NT2/D1 (cell line): ENCODE measurements at regions not wholly inside any gene's neighbourhood (a gene's known extent, or its start where the extent isn't known, plus 50 kb on each side); places are given as distances from the start of the nearest gene placed in this dataset.

ENCODE experiments used
- SUZ12 ChIP-seq: IDR thresholded peaks from 2 replicates; pipeline ENCODE4 v1.6.1; 2011; ENCODE audit not compliant: insufficient read length, insufficient read depth; ENCODE audit errors: extremely low read depth
- YY1 ChIP-seq: IDR thresholded peaks from 2 replicates; pipeline ENCODE4 v1.6.1; 2011; ENCODE audit not compliant: insufficient read length, insufficient read depth
- ZNF274 ChIP-seq: IDR thresholded peaks from 2 replicates; pipeline ENCODE4 v1.6.1; 2011; ENCODE audit warnings: mild to moderate bottlenecking, low read depth, low read length

DNA sequence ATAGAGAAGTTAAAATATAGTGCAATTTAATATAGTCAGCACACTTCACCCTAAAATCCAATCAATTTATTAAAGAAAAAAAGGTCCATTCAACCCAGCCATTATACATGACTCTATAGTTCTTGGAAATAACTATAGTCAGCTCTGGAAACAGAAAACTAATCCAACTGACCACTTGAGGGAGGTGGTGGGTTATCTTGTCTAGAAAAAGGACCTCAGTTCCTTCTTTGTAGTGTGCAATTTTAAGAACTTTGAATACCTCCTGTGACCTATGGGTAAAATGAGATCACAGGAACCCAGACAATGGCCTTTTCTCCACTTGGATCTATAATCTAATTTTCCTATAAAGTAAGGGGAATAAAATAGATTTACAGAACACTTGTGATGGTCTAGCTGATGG lies 163.6 kb upstream of the CENPW start:
- TF ChIP-seq YY1 = no peak
- TF ChIP-seq SUZ12 = no peak
- TF ChIP-seq ZNF274 = no peak
